IMR-90 (cell line): ENCODE measurements at regions not wholly inside any gene's neighbourhood (a gene's known extent, or its start where the extent isn't known, plus 50 kb on each side); places are given as distances from the start of the nearest gene placed in this dataset.

Source experiments
- ATAC-seq: fragments of 200-7000 bp; cut with Tn5 transposase; 2 replicates; pipeline ENCODE4 v1.9.1; 2020; ENCODE audit warnings: low read depth, mild to moderate bottlenecking, moderate library complexity
- BruUV-seq: library from RNA; stranded (reverse); fragments of 400-500 nt; replicated peaks from 2 replicates; lab custom pipeline; 2021; lab: Mats Ljungman, UMichigan
- CTCF ChIA-PET: fragments of 300-600 bp; formaldehyde crosslinking; extraction: SDS; loops from one replicate; lab custom pipeline; 2021; ENCODE audit warnings: antibody characterized with exemption; lab: Yijun Ruan, JAX
- POLR2A ChIA-PET: fragments of 300-600 bp; sonication (Branson Sonifier 250); formaldehyde crosslinking; loops from one replicate; lab custom pipeline; 2022; ENCODE audit warnings: antibody characterized with exemption; ENCODE audit not compliant: unreplicated experiment; lab: Charles Lee
- DNase-seq: peaks from one replicate; pipeline ENCODE4 v3.0.0; 2013
- H2AFZ ChIP-seq: replicated peaks from 2 replicates; pipeline ENCODE3; 2013; ENCODE audit warnings: low read length, mild to moderate bottlenecking; ENCODE audit not compliant: poor library complexity
- H2AK5ac ChIP-seq: 2 replicates; pipeline ENCODE4 v1.6.1; 2013; ENCODE audit warnings: low read depth, low read length, inconsistent platforms
- H2AK9ac ChIP-seq: replicated peaks from 2 replicates; pipeline ENCODE3; 2013; ENCODE audit warnings: mild to moderate bottlenecking, low read depth, low read length, moderate library complexity; ENCODE audit not compliant: poor library complexity
- H2BK120ac ChIP-seq: 2 replicates; pipeline ENCODE4 v1.6.1; 2013; ENCODE audit warnings: low read depth, low read length, inconsistent platforms
- H2BK15ac ChIP-seq: 3 replicates; pipeline ENCODE4 v1.6.1; 2013; ENCODE audit warnings: low read depth, low read length, inconsistent platforms
- H2BK20ac ChIP-seq: 2 replicates; pipeline ENCODE4 v1.6.1; 2013; ENCODE audit warnings: low read depth, mild to moderate bottlenecking, inconsistent platforms, low read length, moderate library complexity
- H2BK5ac ChIP-seq: 2 replicates; pipeline ENCODE4 v1.6.1; 2013; ENCODE audit warnings: mild to moderate bottlenecking, low read depth, low read length, inconsistent platforms; ENCODE audit not compliant: poor library complexity, severe bottlenecking
- H3K14ac ChIP-seq: replicated peaks from 2 replicates; pipeline ENCODE4 v1.6.1; 2013; ENCODE audit warnings: low read depth, low read length, inconsistent platforms
- H3K18ac ChIP-seq: 2 replicates; pipeline ENCODE4 v1.6.1; 2013; ENCODE audit warnings: low read depth, low read length, control low read depth
- H3K23ac ChIP-seq: 2 replicates; pipeline ENCODE4 v1.6.1; 2013; ENCODE audit warnings: low read depth, low read length, inconsistent platforms
- H3K27ac ChIP-seq: 2 replicates; pipeline ENCODE4 v1.5.1; 2013; ENCODE audit warnings: mild to moderate bottlenecking, control low read depth, low read length; ENCODE audit not compliant: insufficient read depth
- H3K27me3 ChIP-seq: 2 replicates; pipeline ENCODE4 v1.6.1; 2013; ENCODE audit warnings: low read length; ENCODE audit not compliant: control insufficient read depth, insufficient read depth
- H3K36me3 ChIP-seq: 2 replicates; pipeline ENCODE4 v1.6.1; 2013; ENCODE audit warnings: low read length, mixed read lengths; ENCODE audit not compliant: control insufficient read depth, insufficient read depth
- H3K4ac ChIP-seq: 2 replicates; pipeline ENCODE4 v1.6.1; 2013; ENCODE audit warnings: low read depth, low read length, inconsistent platforms
- H3K4me1 ChIP-seq: 2 replicates; pipeline ENCODE4 v1.6.1; 2013; ENCODE audit warnings: low read length, mixed read lengths; ENCODE audit not compliant: control insufficient read depth, insufficient read depth
- H3K4me2 ChIP-seq: 2 replicates; pipeline ENCODE4 v1.6.1; 2013; ENCODE audit warnings: low read depth, mild to moderate bottlenecking, control low read depth, low read length, moderate library complexity
- H3K4me3 ChIP-seq: 2 replicates; pipeline ENCODE4 v1.5.1; 2013; ENCODE audit warnings: low read depth, mild to moderate bottlenecking, control low read depth, low read length, moderate library complexity; ENCODE audit not compliant: insufficient read depth
- H3K56ac ChIP-seq: 2 replicates; pipeline ENCODE4 v1.6.1; 2013; ENCODE audit warnings: low read length, inconsistent platforms; ENCODE audit not compliant: insufficient read depth; ENCODE audit errors: extremely low read depth
- H3K79me1 ChIP-seq, 2 experiments: 2 replicates each; pipeline ENCODE4 v1.6.1; 2013; ENCODE audit warnings: low read length in 2 of 2, inconsistent platforms in 1 of 2, low read depth in 1 of 2
- H3K9ac ChIP-seq: 2 replicates; pipeline ENCODE4 v1.6.1; 2013; ENCODE audit warnings: low read depth, low read length, control low read depth
- H3K9me1 ChIP-seq: 2 replicates; pipeline ENCODE4 v1.6.1; 2013; ENCODE audit warnings: low read length, inconsistent platforms; ENCODE audit not compliant: insufficient read depth
- H3K9me3 ChIP-seq: 2 replicates; pipeline ENCODE4 v1.6.1; 2013; ENCODE audit warnings: low read length; ENCODE audit not compliant: control insufficient read depth, insufficient read depth
- H4K20me1 ChIP-seq: 2 replicates; pipeline ENCODE4 v1.6.1; 2013; ENCODE audit warnings: low read length, inconsistent platforms; ENCODE audit not compliant: insufficient read depth
- H4K5ac ChIP-seq: 2 replicates; pipeline ENCODE4 v1.6.1; 2013; ENCODE audit warnings: mild to moderate bottlenecking, low read depth, low read length, control low read depth
- H4K8ac ChIP-seq, 2 experiments: 2 replicates each; pipeline ENCODE4 v1.6.1; 2013; ENCODE audit warnings: low read depth in 2 of 2, low read length in 2 of 2, control low read depth in 1 of 2, inconsistent platforms in 1 of 2
- H4K91ac ChIP-seq: 2 replicates; pipeline ENCODE4 v1.6.1; 2013; ENCODE audit warnings: low read depth, low read length, inconsistent platforms; ENCODE audit not compliant: insufficient read depth
- BHLHE40 ChIP-seq: fragments of 150-350 bp; IDR thresholded peaks from 2 replicates; pipeline ENCODE4 v1.6.1; 2016; ENCODE audit warnings: mild to moderate bottlenecking, low read depth, low read length
- CHD1 ChIP-seq: IDR thresholded peaks from 2 replicates; pipeline ENCODE4 v1.6.1; 2012; ENCODE audit warnings: low read depth, low read length, improper control_type of control experiment
- FOS ChIP-seq: fragments of 150-350 bp; IDR thresholded peaks from 2 replicates; pipeline ENCODE4 v1.6.1; 2016; ENCODE audit warnings: low read depth, low read length
- MAFK ChIP-seq: IDR thresholded peaks from 2 replicates; pipeline ENCODE4 v1.6.1; 2012; ENCODE audit warnings: low read depth, low read length, improper control_type of control experiment
- MAZ ChIP-seq: IDR thresholded peaks from 2 replicates; pipeline ENCODE4 v1.6.1; 2012; ENCODE audit warnings: low read depth, mild to moderate bottlenecking, low read length, improper control_type of control experiment, moderate library complexity, borderline replicate concordance
- MXI1 ChIP-seq: IDR thresholded peaks from 2 replicates; pipeline ENCODE4 v1.6.1; 2012; ENCODE audit warnings: low read depth, mild to moderate bottlenecking, low read length, moderate library complexity, borderline replicate concordance
- NFE2L2 ChIP-seq: fragments of 150-350 bp; IDR thresholded peaks from 2 replicates; pipeline ENCODE4 v1.6.1; 2016; ENCODE audit warnings: low read depth, mild to moderate bottlenecking, low read length
- POLR2A ChIP-seq: IDR thresholded peaks from 2 replicates; pipeline ENCODE4 v1.6.1; 2012; ENCODE audit warnings: mild to moderate bottlenecking, low read depth, low read length
- RAD21 ChIP-seq: IDR thresholded peaks from 2 replicates; pipeline ENCODE4 v1.6.1; 2012; ENCODE audit warnings: low read length, improper control_type of control experiment
- SMC3 ChIP-seq: fragments of 150-350 bp; IDR thresholded peaks from 2 replicates; pipeline ENCODE4 v1.6.1; 2016; ENCODE audit warnings: low read depth, mild to moderate bottlenecking, antibody characterized with exemption, low read length, moderate library complexity
- WGBS, 2 experiments: methylation state at CpG; one replicate each; pipeline versions ENCODE4 v1.1.5 to v1.1.7; 2013; ENCODE audit warnings: missing lambda C conversion rate in 2 of 2; ENCODE audit not compliant: insufficient read length in 1 of 2; ENCODE audit errors: extremely low coverage in 2 of 2; 5-methylcytosine and 5-hydroxymethylcytosine counted together
- dilution Hi-C: fragments of 300-500 bp; cut with HindIII; formaldehyde crosslinking; loops from one replicate; pipeline ENCODE4 v1.14.3; 2018; ENCODE audit warnings: low sequenced_read_pairs; ENCODE audit not compliant: unreplicated experiment
- in situ Hi-C: fragments of 300-500 bp; cut with MboI; formaldehyde crosslinking; loops from 3 replicates; pipeline ENCODE4 v1.14.3; 2019; ENCODE audit warnings: low sequenced_read_pairs, inconsistent platforms, mixed read lengths
- intact Hi-C: fragments of 100-400 bp; cut with micrococcal nuclease; formaldehyde crosslinking; loops from 2 replicates; pipeline ENCODE4 v1.10.0; 2022

DNA sequence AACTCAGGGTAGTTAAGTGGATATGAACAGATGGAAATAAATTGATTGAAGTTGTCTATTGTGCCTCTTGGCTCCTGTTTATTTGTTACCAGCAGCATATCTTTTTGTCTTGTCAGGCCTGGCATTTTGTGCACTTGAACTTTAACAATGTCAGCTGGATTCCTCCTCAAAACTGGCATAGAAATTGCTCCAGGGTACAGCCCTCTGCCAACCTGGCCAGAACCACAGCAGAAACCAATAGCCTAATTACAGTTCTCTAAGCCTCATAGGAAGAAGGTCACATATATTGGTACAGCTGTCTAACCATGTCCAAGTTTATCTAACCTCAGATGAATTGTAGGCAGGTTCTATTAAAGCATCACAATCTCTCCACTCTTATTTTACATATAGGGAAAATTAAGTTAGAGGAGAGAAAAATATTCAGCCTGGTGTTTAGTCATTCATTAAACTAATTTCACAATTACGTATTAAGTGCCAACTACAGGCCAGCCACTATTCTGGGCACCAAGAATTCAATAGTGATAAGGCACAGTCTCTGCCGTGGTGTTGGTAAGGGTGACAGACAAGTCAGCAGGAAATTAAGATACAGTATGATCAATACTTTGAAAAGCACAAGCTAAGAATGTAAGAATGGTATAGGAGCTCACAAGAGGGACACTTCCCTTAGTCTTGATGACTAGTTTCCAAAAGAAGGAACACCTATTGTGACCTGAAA is 452.9 kb upstream of the NECTIN3 start:
- in situ Hi-C loops = no loop called here
- H3K27me3 ChIP-seq = no peaks in the 10 kb centered on the region
- ATAC-seq (no peak), DNase-seq (no peak)
- no peaks in the 10 kb centered on the region for H3K79me1 ChIP-seq
- no peak overlapping the region for H2BK15ac ChIP-seq
- no peak overlapping the region for H3K23ac ChIP-seq
- H4K91ac ChIP-seq = no peak overlapping the region
- no peaks in the 10 kb centered on the region for H3K9me3 ChIP-seq
- no peaks in the 10 kb centered on the region for H3K4me1 ChIP-seq
- no peaks in the 10 kb centered on the region for H3K36me3 ChIP-seq
- H2BK5ac ChIP-seq = no peak overlapping the region
- 67% methylated on average over 1 of the region's 2 CpGs; no CpG with 5 or more reads in 1 of the 2 experiments for WGBS, 2 experiments
- no TSS peak for BruUV-seq
- H4K20me1 ChIP-seq = no peaks in the 10 kb centered on the region
- dilution Hi-C loops = no loop called here
- no peak overlapping the region for H3K4me2 ChIP-seq
- no peak overlapping the region for H4K8ac ChIP-seq
- H3K9ac ChIP-seq = no peak overlapping the region
- H3K56ac ChIP-seq = no peak overlapping the region
- H2BK120ac ChIP-seq = no peak overlapping the region
- H4K5ac ChIP-seq = no peak overlapping the region
- H3K18ac ChIP-seq = no peak overlapping the region
- H2AFZ ChIP-seq = no peak overlapping the region
- no peak overlapping the region for H2AK5ac ChIP-seq
- ChIA-PET POLR2A (no interaction called here), CTCF (interaction anchor here (0.6 kb wide), 1 partner anchor 155 kb away, joined by 3 read pairs; no protein-coding TSS in a partner anchor)
- H3K27ac ChIP-seq = no peak overlapping the region
- no peak overlapping the region for H2AK9ac ChIP-seq
- intact Hi-C loops = no loop called here
- H2BK20ac ChIP-seq = no peak overlapping the region
- H3K14ac ChIP-seq = no peak overlapping the region
- H3K4ac ChIP-seq = no peak overlapping the region
- no peak overlapping the region for H3K4me3 ChIP-seq
- TF ChIP-seq RAD21 (no peak), FOS (no peak), MAZ (no peak), SMC3 (no peak), MAFK (no peak), CHD1 (no peak), BHLHE40 (no peak), POLR2A (no peak), MXI1 (no peak), NFE2L2 (no peak)
- H3K9me1 ChIP-seq = no peaks in the 10 kb centered on the region
